K562 (cell line): ENCODE measurements at regions not wholly inside any gene's neighbourhood (a gene's known extent, or its start where the extent isn't known, plus 50 kb on each side); places are given as distances from the start of the nearest gene placed in this dataset.

ENCODE experiments used
- ATAC-seq: fragments of 200-7000 bp; cut with Tn5 transposase; 3 replicates; pipeline ENCODE4 v1.9.1; 2020; ENCODE audit warnings: moderate library complexity
- BruUV-seq: library from RNA; stranded (reverse); fragments of 400-500 nt; replicated peaks from 2 replicates; lab custom pipeline; 2021; lab: Mats Ljungman, UMichigan
- CTCF ChIA-PET: fragments of 300-600 bp; formaldehyde crosslinking; extraction: SDS; loops from one replicate; lab custom pipeline; 2021; ENCODE audit warnings: low intra/inter-chr PET ratio; lab: Yijun Ruan, JAX
- POLR2A ChIA-PET: fragments of 300-600, 350-650 bp; sonication (Branson Sonifier 250); formaldehyde crosslinking; extraction: SDS; loops from one replicate; lab custom pipeline; 2021; ENCODE audit warnings: antibody characterized with exemption, inconsistent platforms; lab: Yijun Ruan, JAX
- DNase-seq, 4 experiments: peaks; one replicate each; pipeline versions ENCODE4 v3.0.0 to v3.0.0-alpha.2; 2011 to 2018; ENCODE audit warnings: low spot score in 3 of 4, mixed read lengths in 3 of 4; ENCODE audit errors: extremely low read depth in 1 of 4
- FAIRE-seq: peaks from 2 replicates; lab custom pipeline; 2011; peaks lifted over from hg19 to GRCh38; lab: Jason Lieb, UNC
- H2AFZ ChIP-seq: 2 replicates; pipeline ENCODE4 v1.6.0; 2011; ENCODE audit warnings: low read depth, low read length, control low read depth, inconsistent platforms
- H3K27ac ChIP-seq: fragments of 200-600 bp; 3 replicates; pipeline ENCODE4 v1.8.0; 2011; ENCODE audit warnings: low read depth, mild to moderate bottlenecking, control low read depth, inconsistent platforms, low read length, moderate library complexity, mixed read lengths; ENCODE audit errors: extremely low read depth
- H3K27me3 ChIP-seq, 2 experiments: fragments of 300-600 bp in 1 of 2; 2 replicates in 1 of 2; 3 replicates in 1 of 2; pipeline versions ENCODE4 v1.6.0 to v1.8.0; 2011; ENCODE audit warnings: inconsistent platforms in 2 of 2, low read length in 2 of 2, mild to moderate bottlenecking in 1 of 2, mixed read lengths in 1 of 2, moderate library complexity in 1 of 2; ENCODE audit not compliant: control insufficient read depth in 2 of 2, insufficient read depth in 2 of 2
- H3K36me3 ChIP-seq: fragments of 300-600 bp; 3 replicates; pipeline ENCODE4 v1.8.0; 2011; ENCODE audit warnings: mild to moderate bottlenecking, low read length, inconsistent platforms; ENCODE audit not compliant: control insufficient read depth, insufficient read depth
- H3K4me1 ChIP-seq, 2 experiments: fragments of 200-600 bp in 1 of 2; replicated peaks in 1 of 2; 2 replicates in 1 of 2; 3 replicates in 1 of 2; pipeline versions ENCODE4 v1.5.1 to v1.8.0; 2011; ENCODE audit warnings: inconsistent platforms in 2 of 2, low read length in 2 of 2, mild to moderate bottlenecking in 1 of 2, mixed read lengths in 1 of 2, moderate library complexity in 1 of 2; ENCODE audit not compliant: control insufficient read depth in 2 of 2, insufficient read depth in 2 of 2
- H3K4me2 ChIP-seq: 2 replicates; pipeline ENCODE4 v1.6.1; 2011; ENCODE audit warnings: low read length, control low read depth, inconsistent platforms, mixed read lengths; ENCODE audit not compliant: insufficient read depth
- H3K4me3 ChIP-seq: fragments of 200-600 bp; sonication (generic), shearing (Covaris generic); 2 replicates; pipeline ENCODE4 v1.5.1; 2016; ENCODE audit warnings: control low read depth, inconsistent platforms
- H3K79me2 ChIP-seq: fragments of 200-600 bp; 3 replicates; pipeline ENCODE4 v1.8.0; 2011; ENCODE audit warnings: low read length, inconsistent platforms; ENCODE audit not compliant: control insufficient read depth, insufficient read depth
- H3K9ac ChIP-seq, 2 experiments: 2 replicates each; pipeline versions ENCODE4 v1.6.0 to v1.6.1; 2011; ENCODE audit warnings: low read depth in 2 of 2, low read length in 2 of 2, control low read depth in 1 of 2, inconsistent platforms in 1 of 2, mild to moderate bottlenecking in 1 of 2, mixed read lengths in 1 of 2; ENCODE audit not compliant: insufficient read depth in 1 of 2
- H3K9me1 ChIP-seq: one replicate; pipeline ENCODE4 v1.6.0; 2011; ENCODE audit warnings: inconsistent platforms, mild to moderate bottlenecking, low read length, moderate library complexity; ENCODE audit not compliant: control insufficient read depth, insufficient read depth
- H3K9me3 ChIP-seq: replicated peaks from 2 replicates; pipeline ENCODE4 v1.5.1; 2011; ENCODE audit warnings: low read depth, low read length, inconsistent platforms; ENCODE audit not compliant: control insufficient read depth, insufficient read depth
- H4K20me1 ChIP-seq: replicated peaks from 2 replicates; pipeline ENCODE4 v1.6.1; 2011; ENCODE audit warnings: low read length, inconsistent platforms, mixed read lengths; ENCODE audit not compliant: control insufficient read depth, insufficient read depth
- AFF1 ChIP-seq, 2 experiments: fragments of 450-650 bp; IDR thresholded peaks; 2 replicates each; pipeline ENCODE4 v1.6.1; 2018; ENCODE audit warnings: mild to moderate bottlenecking in 2 of 2, low read depth in 1 of 2; ENCODE audit not compliant: partially characterized antibody in 2 of 2
- CEBPG ChIP-seq, 3 experiments: fragments of 200-800 bp in 1 of 3; sonication (Bioruptor generic) in 1 of 3; sonication (generic) in 1 of 3; formaldehyde crosslinking in 1 of 3; IDR thresholded peaks in 2 of 3; conservative IDR thresholded peaks in 1 of 3; 2 replicates each; pipeline versions ENCODE4 v1.6.1 to v1.8.0; 2016 to 2022; ENCODE audit warnings: missing compliant biosample characterization in 2 of 3, missing genetic modification characterization in 2 of 3, mild to moderate bottlenecking in 1 of 3, missing genetic modification reagents in 1 of 3
- ESRRA ChIP-seq: fragments of 450-650 bp; IDR thresholded peaks from 2 replicates; pipeline ENCODE4 v1.6.1; 2014; ENCODE audit warnings: low read depth, mild to moderate bottlenecking, moderate library complexity, borderline replicate concordance
- FOXO4 ChIP-seq: fragments of 450-650 bp; formaldehyde crosslinking; IDR thresholded peaks from 2 replicates; pipeline ENCODE4 v1.4.0; 2020; ENCODE audit warnings: mild to moderate bottlenecking, moderate library complexity
- HIVEP1 ChIP-seq: fragments of 250-450 bp; sonication (Bioruptor Pico); IDR thresholded peaks from 2 replicates; pipeline ENCODE4 v1.4.0; 2020; ENCODE audit warnings: mild to moderate bottlenecking
- KLF1 ChIP-seq: fragments of 450-650 bp; IDR thresholded peaks from 2 replicates; pipeline ENCODE4 v1.6.1; 2016; ENCODE audit warnings: missing genetic modification characterization, missing compliant biosample characterization
- MEIS2 ChIP-seq: fragments of 450-650 bp; IDR thresholded peaks from 2 replicates; pipeline ENCODE4 v1.6.1; 2014; ENCODE audit warnings: mild to moderate bottlenecking; ENCODE audit not compliant: partially characterized antibody
- MYNN ChIP-seq, 2 experiments: sonication (generic); formaldehyde crosslinking in 1 of 2; IDR thresholded peaks; 2 replicates each; pipeline versions ENCODE4 v1.5.0 to v1.6.1; 2016 to 2020; ENCODE audit warnings: antibody characterized with exemption in 1 of 2, missing genetic modification reagents in 1 of 2
- NCOA2 ChIP-seq, 2 experiments: fragments of 450-650 bp; IDR thresholded peaks; 2 replicates each; pipeline ENCODE4 v1.6.1; 2018; ENCODE audit warnings: mild to moderate bottlenecking in 2 of 2, moderate library complexity in 1 of 2; ENCODE audit not compliant: partially characterized antibody in 2 of 2
- NR1H2 ChIP-seq: sonication (generic); formaldehyde crosslinking; IDR thresholded peaks from 2 replicates; pipeline ENCODE4 v1.4.0; 2020; ENCODE audit warnings: mild to moderate bottlenecking, missing genetic modification reagents
- SRF ChIP-seq, 2 experiments: fragments of 250-450, 450-650 bp in 1 of 2; sonication (Bioruptor Pico) in 1 of 2; sonication (generic) in 1 of 2; formaldehyde crosslinking; IDR thresholded peaks; 2 replicates each; pipeline versions ENCODE4 v1.5.0 to v1.5.1; 2020 to 2022; ENCODE audit warnings: mild to moderate bottlenecking in 1 of 2, missing genetic modification reagents in 1 of 2
- TAF1 ChIP-seq: IDR thresholded peaks from 2 replicates; pipeline ENCODE4 v1.6.1; 2011; ENCODE audit warnings: mild to moderate bottlenecking, low read length, moderate library complexity; ENCODE audit not compliant: insufficient read depth, control insufficient read depth, severe bottlenecking; ENCODE audit errors: extremely low read depth
- TRIM28 ChIP-seq: fragments of 450-650 bp; IDR thresholded peaks from 2 replicates; pipeline ENCODE4 v1.6.1; 2017
- ZKSCAN8 ChIP-seq: fragments of 200-800 bp; sonication (Bioruptor generic); IDR thresholded peaks from 2 replicates; pipeline ENCODE4 v1.6.1; 2016; ENCODE audit warnings: missing genetic modification characterization, missing compliant biosample characterization
- ZNF431 ChIP-seq: sonication (generic); formaldehyde crosslinking; IDR thresholded peaks from 2 replicates; pipeline ENCODE4 v1.8.0; 2022; ENCODE audit warnings: mild to moderate bottlenecking, missing genetic modification reagents
- ZNF639 ChIP-seq, 2 experiments: fragments of 200-800 bp in 1 of 2; sonication (Bioruptor generic) in 1 of 2; sonication (generic) in 1 of 2; formaldehyde crosslinking in 1 of 2; IDR thresholded peaks in 1 of 2; conservative IDR thresholded peaks in 1 of 2; 2 replicates each; pipeline versions ENCODE4 v1.5.0 to v1.6.1; 2016 to 2020; ENCODE audit warnings: missing compliant biosample characterization in 1 of 2, missing genetic modification characterization in 1 of 2, missing genetic modification reagents in 1 of 2
- WGBS: fragments of 100-300 bp; shearing (Covaris generic); methylation state at CpG from one replicate; pipeline ENCODE4 v1.1.6; 2016; ENCODE audit warnings: low coverage, mixed read lengths; ENCODE audit not compliant: insufficient coverage; ENCODE audit errors: missing lambda C conversion rate; 5-methylcytosine and 5-hydroxymethylcytosine counted together
- in situ Hi-C: fragments of 300-500 bp; cut with MboI; formaldehyde crosslinking; loops from 4 replicates; pipeline ENCODE4 v1.15.0; 2018; ENCODE audit warnings: inconsistent platforms, mixed read lengths
- intact Hi-C: fragments of 100-400 bp; cut with micrococcal nuclease; formaldehyde crosslinking; loops from 2 replicates; pipeline ENCODE4 v1.14.2; 2022

- intact Hi-C loops (no loop called here), in situ Hi-C loops (no loop called here)
- ChIA-PET POLR2A (no interaction called here), CTCF (no interaction called here)
- no TSS peak for BruUV-seq
- 0% methylated on average over 1 of the region's 1 CpG for WGBS
- Histone ChIP-seq H4K20me1 (no peaks in the 10 kb centered on the region), H3K9me1 (no peaks in the 10 kb centered on the region), H3K36me3 (no peaks in the 10 kb centered on the region), H3K27ac (no peak overlapping the region), H3K4me3 (no peak overlapping the region), H3K79me2 (no peaks in the 10 kb centered on the region), H3K9me3 (no peaks in the 10 kb centered on the region), H3K9ac (no peak overlapping the region), H3K4me1 (no peaks in the 10 kb centered on the region), H2AFZ (no peak overlapping the region), H3K4me2 (no peak overlapping the region), H3K27me3 (no peaks in the 10 kb centered on the region; a peak in 1 of 5 replicates)
- DNase-seq (no peak), ATAC-seq (no peak), FAIRE-seq (no peak)
- no peak for TF ChIP-seq SRF (CRISPR knock-in tag; IDR thresholded peaks at IDR 0.05)
- no peak for TF ChIP-seq ESRRA
- TF ChIP-seq TRIM28: no peak
- no peak for TF ChIP-seq MEIS2
- no peak for TF ChIP-seq FOXO4
- TF ChIP-seq ZKSCAN8: no peak
- no peak for TF ChIP-seq KLF1 (tag)
- TF ChIP-seq NCOA2 (IDR thresholded peaks at IDR 0.05; ENCODE audit: partially characterized antibody in 2 of 2): no peak
- TF ChIP-seq TAF1: no peak
- no peak for TF ChIP-seq MYNN (IDR thresholded peaks at IDR 0.05)
- no peak for TF ChIP-seq MYNN (CRISPR knock-in tag; IDR thresholded peaks at IDR 0.05)
- TF ChIP-seq NR1H2: no peak
- no peak for TF ChIP-seq HIVEP1
- TF ChIP-seq CEBPG (CRISPR knock-in tag; IDR thresholded peaks at IDR 0.05): no peak
- TF ChIP-seq CEBPG (tag; conservative IDR thresholded peaks at IDR 0.05 in 1 of 2, IDR thresholded peaks at IDR 0.05 in 1 of 2): no peak
- no peak for TF ChIP-seq ZNF639 (CRISPR knock-in tag; conservative IDR thresholded peaks at IDR 0.05 in 1 of 2, IDR thresholded peaks at IDR 0.05 in 1 of 2)
- no peak for TF ChIP-seq ZNF431 (CRISPR knock-in tag)
- no peak for TF ChIP-seq AFF1 (IDR thresholded peaks at IDR 0.05; ENCODE audit: low read depth in 1 of 2, partially characterized antibody in 2 of 2)
These were observed 149.7 kb downstream of the DKK1 start for GRCh38 chr10:52463826-52464225.
